ENCODE measurements at regions not wholly inside any gene's neighbourhood (a gene's known extent, or its start where the extent isn't known, plus 50 kb on each side); places are given as distances from the start of the nearest gene placed in this dataset.

GRCh38 chr1:80520949-80521348 lies 1279.8 kb upstream of the ADGRL2 start:
- no peak for DNase-seq
- no peaks in the 10 kb centered on the region for H3K36me3 ChIP-seq

GRCh38 chr1:80517062-80517461 lies 1283.7 kb upstream of the ADGRL2 start:
- intact Hi-C loops (cut with DNase I) = no loop called here
- Histone ChIP-seq H3K27me3 (no peaks in the 10 kb centered on the region), H3K4me3 (no peak overlapping the region), H3K27ac (no peak overlapping the region), H3K4me1 (no peaks in the 10 kb centered on the region), H3K9me3 (no peaks in the 10 kb centered on the region), H3K36me3 (no peaks in the 10 kb centered on the region)
- DNase-seq = no peak
- 86 to 93% methylated on average over 1 of the region's 1 CpG for WGBS, 2 donors
- TF ChIP-seq POLR2AphosphoS5 (IDR thresholded peaks at IDR 0.05) = no peak
- TF ChIP-seq EP300 (IDR thresholded peaks at IDR 0.05) = no peak
- no peak for TF ChIP-seq CTCF (IDR thresholded peaks at IDR 0.05)
- no peak for TF ChIP-seq POLR2A (IDR thresholded peaks at IDR 0.05)

More at GRCh38 chr1:80520949-80521348, 1279.8 kb upstream of the ADGRL2 start:
- Histone ChIP-seq H3K4me3 (no peak overlapping the region), H3K4me1 (no peaks in the 10 kb centered on the region), H3K27me3 (no peaks in the 10 kb centered on the region), H3K27ac (no peak overlapping the region), H3K9me3 (no peaks in the 10 kb centered on the region)
- TF ChIP-seq CTCF (IDR thresholded peaks at IDR 0.05) (no peak), POLR2A (IDR thresholded peaks at IDR 0.05) (no peak), EP300 (IDR thresholded peaks at IDR 0.05) (no peak), POLR2AphosphoS5 (IDR thresholded peaks at IDR 0.05) (no peak)
- intact Hi-C loops (cut with DNase I) = no loop called here
- WGBS, 2 donors = 90 to 92% methylated on average over 1 of the region's 1 CpG

- intact Hi-C loops (cut with DNase I) = no loop called here
- no peaks in the 10 kb centered on the region for H3K36me3 ChIP-seq
- H3K9me3 ChIP-seq = no peaks in the 10 kb centered on the region
- no peaks in the 10 kb centered on the region for H3K4me1 ChIP-seq
- no peak for DNase-seq
- TF ChIP-seq POLR2A (IDR thresholded peaks at IDR 0.05) (no peak), POLR2AphosphoS5 (IDR thresholded peaks at IDR 0.05) (no peak), EP300 (IDR thresholded peaks at IDR 0.05) (no peak), CTCF (IDR thresholded peaks at IDR 0.05) (no peak)
- H3K27ac ChIP-seq = no peak overlapping the region
- WGBS, 2 donors = 84 to 91% methylated on average over 2 of the region's 2 CpGs
- no peak overlapping the region for H3K4me3 ChIP-seq
- H3K27me3 ChIP-seq = no peaks in the 10 kb centered on the region
Observed at GRCh38 chr1:80509965-80510522, 1290.7 kb upstream of the ADGRL2 start.

GRCh38 chr1:80506216-80506615 lies 1294.5 kb upstream of the ADGRL2 start:
- DNase-seq = no peak
- Histone ChIP-seq H3K9me3 (no peaks in the 10 kb centered on the region), H3K36me3 (no peaks in the 10 kb centered on the region), H3K4me1 (no peaks in the 10 kb centered on the region), H3K27ac (no peak overlapping the region), H3K4me3 (no peak overlapping the region), H3K27me3 (no peaks in the 10 kb centered on the region)
- intact Hi-C loops (cut with DNase I) = no loop called here
- TF ChIP-seq CTCF (IDR thresholded peaks at IDR 0.05) (no peak), POLR2AphosphoS5 (IDR thresholded peaks at IDR 0.05) (no peak), EP300 (IDR thresholded peaks at IDR 0.05) (no peak), POLR2A (IDR thresholded peaks at IDR 0.05) (no peak)
- WGBS, 2 donors = 83 to 84% methylated on average over 2 of the region's 2 CpGs

- DNase-seq = no peak
- H3K4me1 ChIP-seq = no peaks in the 10 kb centered on the region
- H3K4me3 ChIP-seq = no peak overlapping the region
- no peaks in the 10 kb centered on the region for H3K27me3 ChIP-seq
- intact Hi-C loops (cut with DNase I) = no loop called here
- H3K9me3 ChIP-seq = no peaks in the 10 kb centered on the region
- no peaks in the 10 kb centered on the region for H3K36me3 ChIP-seq
- H3K27ac ChIP-seq = no peak overlapping the region
- TF ChIP-seq CTCF (IDR thresholded peaks at IDR 0.05) (no peak), POLR2AphosphoS5 (IDR thresholded peaks at IDR 0.05) (no peak), POLR2A (IDR thresholded peaks at IDR 0.05) (no peak), EP300 (IDR thresholded peaks at IDR 0.05) (no peak)
Observed at GRCh38 chr1:80498673-80499072, 1302.1 kb upstream of the ADGRL2 start.

Data from sigmoid colon (tissue), 6 donors.